ENCODE measurements at regions not wholly inside any gene's neighbourhood (a gene's known extent, or its start where the extent isn't known, plus 50 kb on each side); places are given as distances from the start of the nearest gene placed in this dataset.

DNA sequence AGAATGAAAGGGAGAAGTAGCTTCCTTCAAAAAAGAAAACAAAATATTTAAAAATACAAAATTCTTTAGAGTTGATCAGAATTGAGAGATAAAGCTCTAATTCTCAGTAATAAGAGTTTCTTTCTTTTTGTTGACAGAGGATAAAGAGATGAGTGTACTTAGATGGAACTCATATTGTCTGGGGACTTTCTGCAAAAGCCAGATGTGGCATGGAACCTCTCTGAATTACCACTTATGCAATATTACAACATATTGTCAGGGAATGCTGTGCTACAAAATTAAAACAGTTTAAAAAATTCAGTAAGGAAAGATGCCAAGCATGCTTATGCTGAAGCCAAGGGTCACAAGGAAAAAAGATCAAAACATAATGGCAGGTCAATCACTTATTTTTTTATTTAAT is 386.6 kb upstream of the LRATD1 start:
- TF ChIP-seq, protein P1, sequence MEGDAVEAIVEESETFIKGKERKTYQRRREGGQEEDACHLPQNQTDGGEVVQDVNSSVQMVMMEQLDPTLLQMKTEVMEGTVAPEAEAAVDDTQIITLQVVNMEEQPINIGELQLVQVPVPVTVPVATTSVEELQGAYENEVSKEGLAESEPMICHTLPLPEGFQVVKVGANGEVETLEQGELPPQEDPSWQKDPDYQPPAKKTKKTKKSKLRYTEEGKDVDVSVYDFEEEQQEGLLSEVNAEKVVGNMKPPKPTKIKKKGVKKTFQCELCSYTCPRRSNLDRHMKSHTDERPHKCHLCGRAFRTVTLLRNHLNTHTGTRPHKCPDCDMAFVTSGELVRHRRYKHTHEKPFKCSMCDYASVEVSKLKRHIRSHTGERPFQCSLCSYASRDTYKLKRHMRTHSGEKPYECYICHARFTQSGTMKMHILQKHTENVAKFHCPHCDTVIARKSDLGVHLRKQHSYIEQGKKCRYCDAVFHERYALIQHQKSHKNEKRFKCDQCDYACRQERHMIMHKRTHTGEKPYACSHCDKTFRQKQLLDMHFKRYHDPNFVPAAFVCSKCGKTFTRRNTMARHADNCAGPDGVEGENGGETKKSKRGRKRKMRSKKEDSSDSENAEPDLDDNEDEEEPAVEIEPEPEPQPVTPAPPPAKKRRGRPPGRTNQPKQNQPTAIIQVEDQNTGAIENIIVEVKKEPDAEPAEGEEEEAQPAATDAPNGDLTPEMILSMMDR (conservative IDR thresholded peaks at IDR 0.05 in 1 of 2, IDR thresholded peaks at IDR 0.05 in 1 of 2; ENCODE audit: low read depth in 1 of 2, low read length in 2 of 2): no peak
- no peak for TF ChIP-seq EZH2 (IDR thresholded peaks at IDR 0.05; ENCODE audit: low read length, missing control alignments)
